Mucosa of descending colon (tissue), 3 donors: ENCODE measurements at regions not wholly inside any gene's neighbourhood (a gene's known extent, or its start where the extent isn't known, plus 50 kb on each side); places are given as distances from the start of the nearest gene placed in this dataset.

ENCODE experiments used
- ATAC-seq: fragments of 200-7000 bp; cut with Tn5 transposase; one replicate; pipeline ENCODE4 v1.9.1; 2020; ENCODE audit warnings: mild to moderate bottlenecking, moderate library complexity
- DNase-seq, 3 donors: peaks; one replicate each; pipeline ENCODE4 v3.0.0-alpha.2; 2020
- H3K36me3 ChIP-seq: fragments of 200-600 bp; one replicate; pipeline ENCODE4 v1.8.0; 2021; ENCODE audit warnings: low read depth, mild to moderate bottlenecking
- H3K4me1 ChIP-seq: fragments of 200-600 bp; one replicate; pipeline ENCODE4 v1.8.0; 2021; ENCODE audit warnings: low read depth, mild to moderate bottlenecking
- H3K4me3 ChIP-seq: fragments of 200-600 bp; one replicate; pipeline ENCODE4 v1.8.0; 2021; ENCODE audit warnings: mild to moderate bottlenecking
- H3K9me3 ChIP-seq: fragments of 200-600 bp; one replicate; pipeline ENCODE4 v1.8.0; 2021; ENCODE audit warnings: mild to moderate bottlenecking
- intact Hi-C, 2 donors: fragments of 100-400 bp; cut with DNase I in 1 of 2; cut with micrococcal nuclease in 1 of 2; formaldehyde crosslinking; loops; one replicate each; pipeline versions ENCODE4 v1.11.0 to v1.11.1; 2022; cut with DNase I, micrococcal nuclease
- TF ChIP-seq, protein P1 (sequence below): fragments of 200-600 bp; IDR thresholded peaks from one replicate; pipeline ENCODE4 v1.8.0; 2022; ENCODE audit warnings: antibody characterized with exemption, mild to moderate bottlenecking
- donor health status: DM: no; HTN: no; CAD: no; lungs with moderate emphysema.
- donor health status: DM: no; HTN: no; CAD: no.
- donor health status: DM: no; HTN: yes; CAD: no.

DNA sequence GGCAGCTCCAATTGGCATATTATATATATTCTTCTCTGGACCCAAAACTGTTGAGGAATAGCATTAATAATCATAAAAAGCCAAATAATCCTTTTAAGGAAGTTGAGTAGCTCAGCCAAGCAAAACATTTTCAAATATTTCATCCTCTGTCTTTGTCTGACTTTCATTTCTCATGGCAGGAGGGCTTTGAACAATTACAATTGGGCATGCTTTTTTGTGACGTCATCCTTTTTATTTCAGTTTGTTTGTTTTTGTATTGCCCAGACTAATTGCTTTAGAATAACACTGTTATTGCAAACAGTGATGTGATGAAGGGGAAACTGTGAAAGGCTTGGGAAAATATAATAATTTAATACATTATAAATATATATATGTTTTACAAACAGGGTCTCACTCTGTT is 65.2 kb upstream of the MAP1B start:
- ATAC-seq (no peak), DNase-seq (no peak)
- no peaks in the 10 kb centered on the region for H3K9me3 ChIP-seq
- no peak overlapping the region for H3K4me3 ChIP-seq
- no peaks in the 10 kb centered on the region for H3K4me1 ChIP-seq
- TF ChIP-seq, protein P1, sequence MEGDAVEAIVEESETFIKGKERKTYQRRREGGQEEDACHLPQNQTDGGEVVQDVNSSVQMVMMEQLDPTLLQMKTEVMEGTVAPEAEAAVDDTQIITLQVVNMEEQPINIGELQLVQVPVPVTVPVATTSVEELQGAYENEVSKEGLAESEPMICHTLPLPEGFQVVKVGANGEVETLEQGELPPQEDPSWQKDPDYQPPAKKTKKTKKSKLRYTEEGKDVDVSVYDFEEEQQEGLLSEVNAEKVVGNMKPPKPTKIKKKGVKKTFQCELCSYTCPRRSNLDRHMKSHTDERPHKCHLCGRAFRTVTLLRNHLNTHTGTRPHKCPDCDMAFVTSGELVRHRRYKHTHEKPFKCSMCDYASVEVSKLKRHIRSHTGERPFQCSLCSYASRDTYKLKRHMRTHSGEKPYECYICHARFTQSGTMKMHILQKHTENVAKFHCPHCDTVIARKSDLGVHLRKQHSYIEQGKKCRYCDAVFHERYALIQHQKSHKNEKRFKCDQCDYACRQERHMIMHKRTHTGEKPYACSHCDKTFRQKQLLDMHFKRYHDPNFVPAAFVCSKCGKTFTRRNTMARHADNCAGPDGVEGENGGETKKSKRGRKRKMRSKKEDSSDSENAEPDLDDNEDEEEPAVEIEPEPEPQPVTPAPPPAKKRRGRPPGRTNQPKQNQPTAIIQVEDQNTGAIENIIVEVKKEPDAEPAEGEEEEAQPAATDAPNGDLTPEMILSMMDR, result no peak
- intact Hi-C loops, result no loop called here
- no peaks in the 10 kb centered on the region for H3K36me3 ChIP-seq

DNA sequence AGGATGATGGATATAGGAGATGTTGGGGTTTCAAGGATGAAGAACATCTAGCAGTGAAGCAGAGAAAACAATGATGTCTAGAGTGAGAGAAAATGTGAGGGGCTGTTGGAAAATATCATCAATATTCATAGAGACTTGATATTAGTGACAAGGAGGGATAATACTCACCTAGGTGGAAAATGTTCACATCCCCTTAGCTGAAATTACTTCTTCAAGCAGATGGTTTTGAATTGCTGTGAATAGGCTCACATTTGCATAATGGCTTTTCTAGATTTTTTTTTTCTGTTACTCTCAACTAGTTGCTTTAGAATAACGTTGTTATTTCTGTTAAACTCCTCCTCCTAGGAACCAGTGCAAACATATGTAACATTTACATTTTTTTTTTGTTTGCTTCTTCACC is 61.6 kb upstream of the MAP1B start:
- intact Hi-C loops, result no loop called here
- TF ChIP-seq, protein P1, result no peak
- H3K4me1 ChIP-seq, result no peaks in the 10 kb centered on the region
- H3K36me3 ChIP-seq, result no peaks in the 10 kb centered on the region
- no peaks in the 10 kb centered on the region for H3K9me3 ChIP-seq
- no peak overlapping the region for H3K4me3 ChIP-seq
- ATAC-seq (no peak), DNase-seq (no peak)

DNA sequence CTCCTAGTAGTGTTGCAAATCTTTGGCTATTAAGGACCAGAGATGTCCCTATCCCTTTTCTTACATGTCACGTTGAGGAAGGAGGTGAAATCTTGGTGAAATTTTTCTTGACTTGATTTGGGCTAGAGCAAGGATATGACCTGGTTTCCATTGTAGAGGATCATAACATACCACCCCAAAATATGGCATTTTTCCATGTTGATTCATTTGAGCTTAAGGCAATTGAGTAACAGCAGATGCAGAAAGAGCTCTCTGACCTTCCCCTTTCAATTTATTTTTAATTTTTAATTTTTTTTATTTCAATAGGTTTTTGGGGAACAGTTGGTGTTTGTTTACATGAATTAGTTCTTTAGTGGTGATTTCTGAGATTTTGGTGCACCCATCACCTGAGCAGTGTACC is 61.2 kb upstream of the MAP1B start:
- ATAC-seq, result no peak
- no peak for DNase-seq
- intact Hi-C loops, result no loop called here

DNA sequence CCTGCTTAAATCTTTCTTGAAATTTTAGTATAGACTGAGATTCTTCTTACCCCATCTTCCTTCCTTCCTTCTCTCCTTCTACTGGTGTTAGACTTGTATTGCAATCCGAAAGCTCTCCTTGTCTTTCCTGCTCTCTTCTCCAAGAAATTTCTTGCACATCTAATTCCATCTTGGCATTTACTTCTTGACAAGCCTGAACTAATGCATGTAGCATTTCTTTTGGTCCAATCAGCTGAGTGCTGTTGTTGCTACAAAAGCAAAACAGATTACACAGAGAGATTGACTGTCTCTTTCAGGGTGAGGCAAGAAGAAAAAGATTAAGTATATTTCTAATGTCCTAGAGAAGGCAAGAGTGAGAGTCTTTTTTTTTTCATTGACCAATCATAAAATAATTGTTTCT is 51.6 kb upstream of the MAP1B start:
- intact Hi-C loops, result no loop called here
- H3K4me3 ChIP-seq, result no peak overlapping the region
- H3K9me3 ChIP-seq, result no peaks in the 10 kb centered on the region
- no peaks in the 10 kb centered on the region for H3K36me3 ChIP-seq
- no peaks in the 10 kb centered on the region for H3K4me1 ChIP-seq
- TF ChIP-seq, protein P1, result no peak
- ATAC-seq (no peak), DNase-seq (no peak)

More for the DNA sequence above, 61.2 kb upstream of the MAP1B start:
- H3K4me1 ChIP-seq, result no peaks in the 10 kb centered on the region
- H3K36me3 ChIP-seq, result no peaks in the 10 kb centered on the region
- TF ChIP-seq, protein P1, result no peak
- H3K4me3 ChIP-seq, result no peak overlapping the region
- H3K9me3 ChIP-seq, result no peaks in the 10 kb centered on the region
